ENCODE measurements at regions not wholly inside any gene's neighbourhood (a gene's known extent, or its start where the extent isn't known, plus 50 kb on each side); places are given as distances from the start of the nearest gene placed in this dataset.

DNA sequence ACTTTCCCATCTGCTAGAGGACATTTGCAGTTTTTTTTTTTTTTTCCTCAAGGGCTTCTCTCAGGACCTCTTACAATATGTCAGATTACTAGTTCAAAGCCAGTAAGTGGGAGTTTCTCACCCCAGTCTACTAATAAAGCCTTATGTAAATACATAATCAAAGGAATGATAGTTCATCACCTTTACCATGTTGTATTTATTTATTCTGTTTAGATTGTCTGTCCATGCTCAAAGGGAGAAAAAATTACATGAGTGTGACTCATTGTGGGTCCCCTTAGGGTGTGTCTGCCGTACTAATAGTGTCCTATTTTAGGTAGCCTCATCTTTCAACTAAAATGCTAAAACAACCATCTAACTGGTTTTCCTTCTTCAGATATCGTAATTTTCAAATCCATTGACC, 917.6 kb downstream of the EPHA3 start:
- no peaks in the 10 kb centered on the region for H3K36me3 ChIP-seq (ENCODE audit: insufficient read depth, low read length)
- no peak overlapping the region for H3K4me3 ChIP-seq (ENCODE audit: low read depth in 1 of 2, low read length in 2 of 2)
- H3K27ac ChIP-seq (ENCODE audit: low read depth, low read length): no peak overlapping the region
- H3K9ac ChIP-seq (ENCODE audit: low read length): no peak overlapping the region
- H3K27me3 ChIP-seq (ENCODE audit: control insufficient read depth in 1 of 2, insufficient read depth in 2 of 2, low read length in 2 of 2): no peaks in the 10 kb centered on the region
- no peaks in the 10 kb centered on the region for H3K4me1 ChIP-seq (ENCODE audit: insufficient read depth, low read length)
- no peaks in the 10 kb centered on the region for H3K9me3 ChIP-seq (ENCODE audit: low read length)

DNA sequence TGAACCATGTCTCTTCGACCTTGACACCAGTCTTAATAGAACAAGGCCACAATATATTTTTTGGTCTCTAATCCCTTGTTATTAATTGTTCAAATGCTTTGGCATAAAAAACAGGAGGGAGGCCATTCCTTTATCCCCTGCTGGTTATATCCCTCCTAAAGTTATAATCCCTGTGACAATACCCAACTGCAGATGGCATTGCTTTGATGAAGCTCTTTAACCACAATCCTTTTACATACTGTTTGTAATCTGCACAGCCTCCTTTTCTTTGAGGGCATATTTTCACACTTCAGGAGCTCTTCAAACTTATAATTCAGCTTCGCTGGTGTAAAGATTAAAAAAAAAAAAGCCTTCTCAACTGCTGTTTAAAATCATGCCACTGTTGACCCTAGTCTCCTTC, 919.0 kb downstream of the EPHA3 start:
- Histone ChIP-seq H3K4me3 (ENCODE audit: low read depth in 1 of 2, low read length in 2 of 2) (no peak overlapping the region), H3K27me3 (ENCODE audit: control insufficient read depth in 1 of 2, insufficient read depth in 2 of 2, low read length in 2 of 2) (no peaks in the 10 kb centered on the region), H3K36me3 (ENCODE audit: insufficient read depth, low read length) (no peaks in the 10 kb centered on the region), H3K9ac (ENCODE audit: low read length) (no peak overlapping the region), H3K4me1 (ENCODE audit: insufficient read depth, low read length) (no peaks in the 10 kb centered on the region), H3K9me3 (ENCODE audit: low read length) (no peaks in the 10 kb centered on the region), H3K27ac (ENCODE audit: low read depth, low read length) (no peak overlapping the region)

DNA sequence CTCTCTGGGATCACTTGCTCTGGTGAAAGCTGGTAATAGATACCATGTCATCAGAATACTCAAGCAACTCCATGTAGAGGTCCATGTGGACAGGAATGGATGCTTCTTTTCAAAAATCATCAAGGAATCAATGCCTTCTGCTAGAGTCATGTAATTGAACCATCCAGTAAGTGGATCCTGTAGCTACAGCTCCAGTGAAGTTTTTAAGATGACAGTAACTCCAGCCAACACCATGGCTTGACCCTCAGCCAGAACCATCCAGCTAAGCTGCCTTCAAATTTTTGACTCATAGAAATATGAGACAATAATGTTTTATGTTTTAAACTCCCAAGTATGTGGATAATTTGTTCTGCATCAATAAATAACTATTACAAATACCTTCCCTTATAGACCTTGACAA, 923.7 kb downstream of the EPHA3 start:
- H3K36me3 ChIP-seq (ENCODE audit: insufficient read depth, low read length): no peaks in the 10 kb centered on the region
- no peaks in the 10 kb centered on the region for H3K9me3 ChIP-seq (ENCODE audit: low read length)
- no peak overlapping the region for H3K9ac ChIP-seq (ENCODE audit: low read length)
- no peak overlapping the region for H3K27ac ChIP-seq (ENCODE audit: low read depth, low read length)
- no peaks in the 10 kb centered on the region for H3K4me1 ChIP-seq (ENCODE audit: insufficient read depth, low read length)
- H3K27me3 ChIP-seq (ENCODE audit: control insufficient read depth in 1 of 2, insufficient read depth in 2 of 2, low read length in 2 of 2): no peaks in the 10 kb centered on the region
- H3K4me3 ChIP-seq (ENCODE audit: low read depth in 1 of 2, low read length in 2 of 2): no peak overlapping the region

DNA sequence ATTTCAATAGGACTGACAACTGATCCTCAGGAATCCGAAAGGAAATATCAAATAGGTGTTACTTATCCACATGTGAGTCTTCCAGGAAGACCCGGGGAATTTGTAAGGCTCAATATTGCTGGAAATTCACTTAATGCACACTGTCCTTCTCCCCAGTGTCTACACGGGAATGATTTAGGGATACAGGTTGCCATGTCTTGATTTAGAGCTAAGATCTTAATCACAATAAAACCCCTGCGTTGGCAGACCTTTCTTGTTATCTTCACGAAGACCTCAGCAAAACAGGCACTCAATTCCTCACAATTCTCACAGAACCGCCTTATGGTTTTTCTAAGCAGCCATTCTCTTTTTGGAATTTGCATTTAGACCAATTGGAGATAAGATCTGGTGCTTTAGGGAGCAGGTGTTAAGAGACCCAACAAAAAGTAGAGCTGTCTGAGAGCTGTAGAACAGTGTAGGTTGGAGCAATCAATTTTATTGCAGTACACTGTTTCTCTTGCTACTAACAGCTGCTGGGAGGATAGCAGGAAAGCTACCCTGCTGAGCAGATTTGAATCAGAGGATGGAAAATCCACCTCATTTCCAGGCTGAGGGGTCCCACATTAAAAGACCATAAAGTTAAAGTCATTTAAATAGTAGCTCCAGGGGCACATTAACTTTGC, 925.7 kb downstream of the EPHA3 start:
- H3K36me3 ChIP-seq (ENCODE audit: insufficient read depth, low read length): no peaks in the 10 kb centered on the region
- H3K27me3 ChIP-seq (ENCODE audit: control insufficient read depth in 1 of 2, insufficient read depth in 2 of 2, low read length in 2 of 2): no peaks in the 10 kb centered on the region
- no peak overlapping the region for H3K27ac ChIP-seq (ENCODE audit: low read depth, low read length)
- H3K4me3 ChIP-seq (ENCODE audit: low read depth in 1 of 2, low read length in 2 of 2): no peak overlapping the region
- no peaks in the 10 kb centered on the region for H3K9me3 ChIP-seq (ENCODE audit: low read length)
- H3K9ac ChIP-seq (ENCODE audit: low read length): no peak overlapping the region
- H3K4me1 ChIP-seq (ENCODE audit: insufficient read depth, low read length): no peaks in the 10 kb centered on the region

DNA sequence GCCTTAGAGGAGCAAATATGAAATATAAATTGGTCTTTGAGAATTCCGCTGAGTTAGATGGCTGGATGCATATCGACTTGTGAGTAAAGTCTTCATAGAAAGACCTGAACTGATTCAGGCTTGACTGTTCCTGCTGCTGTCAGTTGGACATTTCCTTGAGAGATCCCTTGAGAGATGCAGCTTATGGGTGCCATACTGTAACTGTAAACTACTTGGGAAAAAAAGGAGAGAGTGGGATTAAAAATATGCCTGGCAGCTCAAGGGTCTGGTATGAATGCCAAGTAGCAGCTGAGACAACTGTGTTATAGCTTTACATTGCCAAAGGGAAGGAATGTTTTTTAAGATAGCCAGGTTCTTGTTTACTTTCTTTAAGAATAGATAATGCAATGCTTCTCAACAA, 926.6 kb downstream of the EPHA3 start:
- Histone ChIP-seq H3K9ac (ENCODE audit: low read length) (no peak overlapping the region), H3K27ac (ENCODE audit: low read depth, low read length) (no peak overlapping the region), H3K9me3 (ENCODE audit: low read length) (no peaks in the 10 kb centered on the region), H3K27me3 (ENCODE audit: control insufficient read depth in 1 of 2, insufficient read depth in 2 of 2, low read length in 2 of 2) (no peaks in the 10 kb centered on the region), H3K4me3 (ENCODE audit: low read depth in 1 of 2, low read length in 2 of 2) (no peak overlapping the region), H3K36me3 (ENCODE audit: insufficient read depth, low read length) (no peaks in the 10 kb centered on the region), H3K4me1 (ENCODE audit: insufficient read depth, low read length) (no peaks in the 10 kb centered on the region)

DNA sequence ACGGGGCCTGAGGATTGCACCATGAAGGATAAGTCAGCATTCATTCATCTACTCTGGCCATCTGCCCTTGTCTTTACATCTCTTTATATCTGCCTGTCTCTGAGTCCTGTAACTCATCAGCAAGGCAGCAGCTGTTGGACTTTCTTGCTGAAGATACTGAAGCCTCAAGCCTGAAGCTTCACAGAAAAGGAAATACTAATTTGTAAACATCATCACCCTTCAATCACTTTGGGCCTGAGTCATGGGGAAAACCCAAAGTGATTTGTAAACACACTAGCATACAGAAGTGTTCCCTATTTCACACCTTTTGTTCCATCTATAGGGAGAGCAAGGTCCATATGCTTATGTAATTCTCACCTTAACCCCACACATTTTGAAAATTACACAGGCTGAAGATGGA, 928.2 kb downstream of the EPHA3 start:
- Histone ChIP-seq H3K27ac (ENCODE audit: low read depth, low read length) (no peak overlapping the region), H3K36me3 (ENCODE audit: insufficient read depth, low read length) (no peaks in the 10 kb centered on the region), H3K4me1 (ENCODE audit: insufficient read depth, low read length) (no peaks in the 10 kb centered on the region), H3K9ac (ENCODE audit: low read length) (no peak overlapping the region), H3K27me3 (ENCODE audit: control insufficient read depth in 1 of 2, insufficient read depth in 2 of 2, low read length in 2 of 2) (no peaks in the 10 kb centered on the region), H3K9me3 (ENCODE audit: low read length) (no peaks in the 10 kb centered on the region), H3K4me3 (ENCODE audit: low read depth in 1 of 2, low read length in 2 of 2) (no peak overlapping the region)

DNA sequence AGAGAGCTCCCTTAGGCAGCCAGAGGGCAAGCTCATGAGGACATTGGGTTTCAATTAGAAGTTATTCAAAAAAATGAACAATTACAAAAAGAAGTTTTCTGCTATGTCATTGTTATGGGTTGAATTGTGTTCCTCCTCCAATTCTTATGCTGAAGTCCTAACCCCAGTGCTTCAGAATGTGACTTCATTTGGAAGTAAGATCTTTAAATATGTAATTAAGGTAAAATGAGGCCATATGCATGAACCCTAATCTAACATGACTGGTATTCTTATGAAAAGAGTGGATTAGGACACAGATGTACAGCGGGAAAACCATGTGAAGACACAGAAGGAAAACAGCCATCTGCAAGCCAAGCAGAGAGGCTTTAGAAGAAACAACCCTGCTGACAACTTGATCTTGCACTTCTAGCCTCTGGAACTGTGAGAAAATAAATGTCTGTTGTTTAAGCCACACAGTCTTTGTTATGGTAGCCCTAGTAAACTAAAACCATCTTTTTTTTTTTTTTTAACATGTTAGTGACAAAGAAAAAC, 929.6 kb downstream of the EPHA3 start:
- Histone ChIP-seq H3K4me3 (ENCODE audit: low read depth in 1 of 2, low read length in 2 of 2) (no peak overlapping the region), H3K27ac (ENCODE audit: low read depth, low read length) (no peak overlapping the region), H3K9ac (ENCODE audit: low read length) (no peak overlapping the region), H3K4me1 (ENCODE audit: insufficient read depth, low read length) (no peaks in the 10 kb centered on the region), H3K36me3 (ENCODE audit: insufficient read depth, low read length) (no peaks in the 10 kb centered on the region), H3K9me3 (ENCODE audit: low read length) (no peaks in the 10 kb centered on the region), H3K27me3 (ENCODE audit: control insufficient read depth in 1 of 2, insufficient read depth in 2 of 2, low read length in 2 of 2) (no peaks in the 10 kb centered on the region)

DNA sequence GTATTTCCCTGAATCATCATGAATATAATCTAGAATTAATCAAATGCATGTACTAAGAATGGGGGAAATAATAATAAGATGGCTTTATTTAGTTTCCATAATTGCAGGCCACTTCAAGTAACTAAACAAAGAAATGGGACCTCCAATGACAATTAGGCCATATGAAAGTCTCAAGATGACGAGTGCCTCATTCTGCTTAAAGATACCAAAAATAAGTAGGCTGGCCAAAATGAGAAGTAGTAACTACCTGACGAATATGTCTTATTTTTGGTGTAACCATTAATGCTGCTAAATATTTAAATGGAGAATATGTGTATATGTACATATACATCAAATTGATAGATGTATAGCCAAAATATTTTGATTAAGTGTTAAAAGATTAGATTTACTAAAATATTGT, 932.6 kb downstream of the EPHA3 start:
- Histone ChIP-seq H3K9ac (ENCODE audit: low read length) (no peak overlapping the region), H3K4me1 (ENCODE audit: insufficient read depth, low read length) (no peaks in the 10 kb centered on the region), H3K27me3 (ENCODE audit: control insufficient read depth in 1 of 2, insufficient read depth in 2 of 2, low read length in 2 of 2) (no peaks in the 10 kb centered on the region), H3K9me3 (ENCODE audit: low read length) (no peaks in the 10 kb centered on the region), H3K4me3 (ENCODE audit: low read depth in 1 of 2, low read length in 2 of 2) (no peak overlapping the region), H3K27ac (ENCODE audit: low read depth, low read length) (no peak overlapping the region), H3K36me3 (ENCODE audit: insufficient read depth, low read length) (no peaks in the 10 kb centered on the region)

DNA sequence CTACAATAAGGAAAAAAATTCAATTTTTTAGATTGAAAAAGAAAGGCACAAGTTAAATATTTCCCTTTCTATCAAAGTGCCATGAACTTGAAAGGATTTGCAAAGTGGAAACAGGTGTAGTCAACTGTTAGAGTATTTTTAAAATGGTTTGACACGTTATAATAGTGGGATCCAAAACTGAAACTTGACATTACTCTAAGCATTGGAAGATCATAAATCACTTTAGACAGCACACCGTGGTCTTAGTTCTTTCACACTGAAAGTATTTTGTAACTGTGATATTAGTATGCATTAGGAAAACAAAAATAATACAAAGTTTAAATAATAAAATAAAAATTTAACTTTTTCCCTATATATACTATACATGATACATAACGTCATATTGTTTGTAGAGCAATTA, 933.1 kb downstream of the EPHA3 start:
- H3K27me3 ChIP-seq (ENCODE audit: control insufficient read depth in 1 of 2, insufficient read depth in 2 of 2, low read length in 2 of 2): no peaks in the 10 kb centered on the region

DNA sequence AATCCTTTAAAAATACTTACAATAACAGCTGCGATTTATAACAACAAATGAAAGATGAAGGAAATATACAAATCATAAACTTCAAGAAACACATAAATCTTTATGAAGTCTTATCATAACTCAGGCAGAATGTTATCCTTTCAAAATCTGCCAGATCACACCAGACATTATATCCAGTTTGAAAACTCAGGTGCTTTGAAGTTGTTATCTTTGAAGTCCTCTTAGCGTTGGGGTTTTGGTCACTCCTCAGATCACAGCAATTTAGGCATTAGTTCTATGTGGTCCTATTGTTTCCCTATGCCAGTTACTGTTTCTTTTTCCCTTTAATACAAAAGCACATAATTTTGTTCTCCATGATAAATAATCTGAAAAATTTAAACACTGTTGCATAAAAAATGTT, 934.6 kb downstream of the EPHA3 start:
- Histone ChIP-seq H3K9me3 (ENCODE audit: low read length) (no peaks in the 10 kb centered on the region), H3K27me3 (ENCODE audit: control insufficient read depth in 1 of 2, insufficient read depth in 2 of 2, low read length in 2 of 2) (no peaks in the 10 kb centered on the region), H3K4me1 (ENCODE audit: insufficient read depth, low read length) (no peaks in the 10 kb centered on the region), H3K9ac (ENCODE audit: low read length) (no peak overlapping the region), H3K36me3 (ENCODE audit: insufficient read depth, low read length) (no peaks in the 10 kb centered on the region), H3K27ac (ENCODE audit: low read depth, low read length) (no peak overlapping the region), H3K4me3 (ENCODE audit: low read depth in 1 of 2, low read length in 2 of 2) (no peak overlapping the region)

More for the DNA sequence above, 933.1 kb downstream of the EPHA3 start:
- no peak overlapping the region for H3K9ac ChIP-seq (ENCODE audit: low read length)
- no peak overlapping the region for H3K27ac ChIP-seq (ENCODE audit: low read depth, low read length)
- no peaks in the 10 kb centered on the region for H3K36me3 ChIP-seq (ENCODE audit: insufficient read depth, low read length)
- no peak overlapping the region for H3K4me3 ChIP-seq (ENCODE audit: low read depth in 1 of 2, low read length in 2 of 2)
- H3K9me3 ChIP-seq (ENCODE audit: low read length): no peaks in the 10 kb centered on the region
- H3K4me1 ChIP-seq (ENCODE audit: insufficient read depth, low read length): no peaks in the 10 kb centered on the region

DNA sequence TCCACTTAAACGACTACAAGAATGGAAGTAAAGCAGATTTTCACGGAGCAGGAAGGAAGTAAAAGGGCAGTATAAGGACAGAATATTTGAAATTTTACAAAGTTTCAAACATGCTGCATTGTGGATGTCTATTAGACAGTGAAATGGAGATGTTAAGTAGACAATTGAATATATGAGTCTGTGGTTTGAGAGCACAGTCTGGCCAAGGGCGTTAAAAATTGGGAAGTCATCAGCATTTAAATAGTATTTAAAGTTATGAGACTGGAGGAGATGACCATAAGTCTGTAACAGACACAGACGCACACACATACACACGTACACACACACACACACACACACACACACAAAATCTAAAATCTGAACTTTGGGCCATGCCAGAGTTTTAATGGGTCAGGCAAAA, 935.9 kb downstream of the EPHA3 start:
- H3K9me3 ChIP-seq (ENCODE audit: low read length): no peaks in the 10 kb centered on the region
- H3K4me1 ChIP-seq (ENCODE audit: insufficient read depth, low read length): no peaks in the 10 kb centered on the region
- H3K9ac ChIP-seq (ENCODE audit: low read length): no peak overlapping the region
- H3K36me3 ChIP-seq (ENCODE audit: insufficient read depth, low read length): no peaks in the 10 kb centered on the region
- H3K27ac ChIP-seq (ENCODE audit: low read depth, low read length): no peak overlapping the region
- H3K27me3 ChIP-seq (ENCODE audit: control insufficient read depth in 1 of 2, insufficient read depth in 2 of 2, low read length in 2 of 2): no peaks in the 10 kb centered on the region
- no peak overlapping the region for H3K4me3 ChIP-seq (ENCODE audit: low read depth in 1 of 2, low read length in 2 of 2)

DNA sequence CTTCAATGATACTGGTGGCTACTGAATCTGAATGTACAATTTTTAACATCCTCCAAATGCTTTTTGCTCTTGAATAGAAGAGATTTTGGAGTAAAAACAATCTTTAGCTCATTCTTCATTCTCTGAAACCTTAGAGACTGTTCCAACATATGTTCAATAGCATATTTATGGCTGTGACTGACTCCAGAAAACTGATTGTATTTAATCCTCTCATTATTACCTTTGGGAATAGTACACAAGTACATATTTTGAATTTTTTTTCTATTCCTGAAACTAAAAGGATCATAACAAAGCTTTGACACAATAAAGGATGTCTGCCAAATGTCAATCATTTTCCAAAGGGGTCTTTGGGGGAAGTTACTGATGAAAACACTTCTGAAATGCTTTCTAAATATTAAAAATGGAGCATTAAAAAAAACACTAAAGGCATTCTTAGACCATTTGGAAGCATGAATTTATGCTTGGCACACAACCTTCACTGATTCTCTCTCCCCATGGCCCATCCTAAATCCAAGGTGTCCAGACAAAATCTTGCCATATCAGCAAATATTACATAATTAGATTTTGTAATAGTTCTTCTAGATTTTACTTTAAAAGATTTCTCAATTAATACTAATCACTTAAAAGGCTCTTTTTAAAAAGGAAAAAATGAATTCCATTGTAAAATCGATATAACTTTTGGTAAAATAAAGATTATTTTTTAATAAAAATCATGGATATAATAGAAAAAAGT, 936.8 kb downstream of the EPHA3 start:
- H3K4me3 ChIP-seq (ENCODE audit: low read depth in 1 of 2, low read length in 2 of 2): no peak overlapping the region
- no peak overlapping the region for H3K9ac ChIP-seq (ENCODE audit: low read length)
- no peaks in the 10 kb centered on the region for H3K4me1 ChIP-seq (ENCODE audit: insufficient read depth, low read length)
- H3K9me3 ChIP-seq (ENCODE audit: low read length): no peaks in the 10 kb centered on the region
- H3K27ac ChIP-seq (ENCODE audit: low read depth, low read length): no peak overlapping the region
- no peaks in the 10 kb centered on the region for H3K36me3 ChIP-seq (ENCODE audit: insufficient read depth, low read length)
- H3K27me3 ChIP-seq (ENCODE audit: control insufficient read depth in 1 of 2, insufficient read depth in 2 of 2, low read length in 2 of 2): no peaks in the 10 kb centered on the region
